GM06990 (cell line): ENCODE measurements at regions not wholly inside any gene's neighbourhood (a gene's known extent, or its start where the extent isn't known, plus 50 kb on each side); places are given as distances from the start of the nearest gene placed in this dataset.

Experiments
- DNase-seq: peaks from one replicate; pipeline ENCODE4 v3.0.0-alpha.2; 2011; ENCODE audit not compliant: insufficient read length; ENCODE audit errors: extremely low read depth
- H3K27me3 ChIP-seq: replicated peaks from 2 replicates; pipeline ENCODE4 v1.6.0; 2011; ENCODE audit warnings: low read length; ENCODE audit not compliant: control insufficient read depth, insufficient read depth
- H3K36me3 ChIP-seq: 2 replicates; pipeline ENCODE4 v1.5.1; 2011; ENCODE audit warnings: low read length; ENCODE audit not compliant: control insufficient read depth, insufficient read depth
- H3K4me3 ChIP-seq: replicated peaks from 2 replicates; pipeline ENCODE4 v1.5.1; 2011; ENCODE audit warnings: low read depth, mild to moderate bottlenecking, control low read depth, low read length
- TF ChIP-seq, protein P1 (sequence below): IDR thresholded peaks from 2 replicates; pipeline ENCODE4 v1.5.1; 2011; ENCODE audit warnings: low read length, control low read depth, mild to moderate bottlenecking, inconsistent platforms; ENCODE audit not compliant: insufficient read depth, poor library complexity, severe bottlenecking

DNA sequence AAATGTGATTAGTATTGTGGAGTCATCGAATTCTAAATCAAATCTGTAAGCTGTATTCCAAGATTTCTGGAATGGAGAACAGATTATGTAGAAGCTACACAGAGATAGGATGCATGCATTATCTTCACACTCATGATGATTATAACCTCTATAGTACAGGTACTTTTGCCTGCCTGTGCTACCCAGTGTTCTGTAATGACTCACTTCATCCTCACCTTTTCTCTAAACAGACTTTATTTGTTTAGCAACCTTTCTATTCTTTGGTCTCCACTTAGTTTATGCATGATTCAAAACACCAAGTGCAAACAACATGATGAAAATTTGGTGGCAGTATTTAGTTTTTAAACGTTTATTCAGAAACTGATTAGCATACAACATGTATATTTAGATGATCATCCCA, 68.4 kb upstream of the PRPS1L1 start:
- DNase-seq = no peak
- Histone ChIP-seq H3K4me3 (no peak overlapping the region), H3K36me3 (no peaks in the 10 kb centered on the region), H3K27me3 (no peaks in the 10 kb centered on the region)
- TF ChIP-seq, protein P1, sequence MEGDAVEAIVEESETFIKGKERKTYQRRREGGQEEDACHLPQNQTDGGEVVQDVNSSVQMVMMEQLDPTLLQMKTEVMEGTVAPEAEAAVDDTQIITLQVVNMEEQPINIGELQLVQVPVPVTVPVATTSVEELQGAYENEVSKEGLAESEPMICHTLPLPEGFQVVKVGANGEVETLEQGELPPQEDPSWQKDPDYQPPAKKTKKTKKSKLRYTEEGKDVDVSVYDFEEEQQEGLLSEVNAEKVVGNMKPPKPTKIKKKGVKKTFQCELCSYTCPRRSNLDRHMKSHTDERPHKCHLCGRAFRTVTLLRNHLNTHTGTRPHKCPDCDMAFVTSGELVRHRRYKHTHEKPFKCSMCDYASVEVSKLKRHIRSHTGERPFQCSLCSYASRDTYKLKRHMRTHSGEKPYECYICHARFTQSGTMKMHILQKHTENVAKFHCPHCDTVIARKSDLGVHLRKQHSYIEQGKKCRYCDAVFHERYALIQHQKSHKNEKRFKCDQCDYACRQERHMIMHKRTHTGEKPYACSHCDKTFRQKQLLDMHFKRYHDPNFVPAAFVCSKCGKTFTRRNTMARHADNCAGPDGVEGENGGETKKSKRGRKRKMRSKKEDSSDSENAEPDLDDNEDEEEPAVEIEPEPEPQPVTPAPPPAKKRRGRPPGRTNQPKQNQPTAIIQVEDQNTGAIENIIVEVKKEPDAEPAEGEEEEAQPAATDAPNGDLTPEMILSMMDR = no peak

DNA sequence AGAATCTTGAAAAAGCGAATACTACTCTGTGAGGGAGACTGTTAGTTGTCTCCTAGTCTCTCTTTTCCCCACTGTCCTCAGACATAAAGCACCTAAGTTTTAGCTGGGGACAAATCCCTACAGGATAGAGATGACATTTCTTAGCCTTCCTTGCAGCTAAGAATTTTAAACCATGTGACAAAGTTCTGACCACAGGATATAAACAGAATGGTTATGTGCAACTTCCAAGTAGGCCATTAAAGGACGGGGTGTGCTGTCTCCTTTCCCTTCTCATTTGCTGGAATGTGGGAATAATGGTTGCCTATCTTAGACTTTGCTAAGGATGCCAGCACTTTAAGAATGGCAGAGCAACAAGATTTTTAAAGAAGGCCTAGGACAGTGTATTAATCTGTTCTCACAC, 74.9 kb upstream of the PRPS1L1 start:
- Histone ChIP-seq H3K27me3 (no peaks in the 10 kb centered on the region), H3K4me3 (no peak overlapping the region), H3K36me3 (no peaks in the 10 kb centered on the region)
- no peak for DNase-seq
- TF ChIP-seq, protein P1 = no peak

DNA sequence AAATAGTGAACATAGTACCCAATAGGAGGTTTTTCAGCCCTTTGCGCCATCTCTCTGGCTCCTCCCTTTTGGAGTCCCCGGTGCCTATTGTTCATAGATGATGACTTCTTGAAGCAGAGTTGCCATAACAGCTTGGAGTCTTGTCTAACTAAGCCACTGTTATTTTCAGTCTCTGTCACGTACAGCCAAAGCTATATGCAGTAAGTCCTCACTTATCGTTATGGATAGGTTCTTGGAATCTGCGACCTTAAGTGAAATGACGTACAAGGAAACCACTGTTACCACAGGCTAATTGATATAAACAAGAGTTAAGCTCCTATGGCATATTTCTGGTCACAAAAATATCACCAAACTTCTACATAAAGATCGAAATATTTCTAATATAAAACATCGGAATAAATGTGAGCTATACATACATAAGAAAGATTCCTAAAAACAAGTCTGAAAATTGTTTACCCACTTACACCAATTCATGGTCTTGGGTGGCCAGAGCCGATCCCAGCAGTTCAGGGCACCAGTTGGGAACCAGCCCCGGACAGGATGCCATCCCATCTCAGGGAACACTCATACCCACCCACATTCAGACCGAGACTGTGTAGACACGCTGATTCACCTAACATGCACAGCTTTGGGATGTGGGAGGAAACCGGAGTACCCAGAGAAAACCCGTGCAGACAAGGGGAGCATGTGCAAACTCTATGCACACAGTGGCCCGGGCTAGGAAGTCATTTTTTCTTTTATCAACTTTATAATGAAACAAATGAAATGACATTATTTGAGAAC, 76.0 kb upstream of the PRPS1L1 start:
- Histone ChIP-seq H3K36me3 (no peaks in the 10 kb centered on the region), H3K27me3 (no peaks in the 10 kb centered on the region), H3K4me3 (no peak overlapping the region)
- no peak for DNase-seq
- TF ChIP-seq, protein P1 = no peak

DNA sequence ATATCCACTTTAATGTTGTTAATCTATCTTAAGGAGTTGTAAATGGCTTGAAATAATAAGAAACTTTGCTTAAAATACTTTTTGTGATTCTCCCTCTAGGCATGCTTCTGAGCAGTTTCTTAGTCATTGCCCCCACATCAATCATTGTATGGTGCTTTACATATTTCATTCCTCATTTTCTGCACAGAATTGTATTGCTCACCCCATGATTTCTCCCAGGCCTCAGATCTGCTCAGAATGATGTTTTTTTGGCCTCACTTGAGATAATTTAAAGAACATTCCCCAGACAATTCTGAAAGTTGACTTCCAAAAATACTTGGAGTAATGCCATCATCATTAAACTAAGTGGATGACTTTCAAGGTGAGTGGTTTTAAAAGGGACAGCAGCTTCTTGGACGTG, 82.1 kb upstream of the PRPS1L1 start:
- DNase-seq = no peak
- no peaks in the 10 kb centered on the region for H3K36me3 ChIP-seq
- H3K27me3 ChIP-seq = no peaks in the 10 kb centered on the region
- no peak overlapping the region for H3K4me3 ChIP-seq
- TF ChIP-seq, protein P1 = no peak

DNA sequence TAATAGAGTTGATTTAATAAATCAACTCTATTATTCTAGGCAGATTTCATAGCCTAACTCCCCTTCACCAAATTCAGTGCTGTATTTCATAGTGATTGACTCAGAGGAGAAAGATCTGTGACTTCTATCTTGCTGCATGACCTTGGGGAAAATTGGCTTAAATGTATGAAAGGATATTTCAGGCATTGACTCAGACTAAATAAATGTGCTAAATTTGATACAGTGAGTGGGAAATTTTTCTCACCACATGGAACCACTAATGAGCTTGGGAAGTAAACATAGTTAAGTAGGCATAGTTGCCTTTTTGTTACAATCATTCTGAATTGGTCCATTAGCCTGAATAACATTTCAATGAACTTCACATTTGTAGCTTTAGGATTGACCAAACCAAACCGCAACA, 89.0 kb upstream of the PRPS1L1 start:
- no peak overlapping the region for H3K4me3 ChIP-seq
- no peaks in the 10 kb centered on the region for H3K36me3 ChIP-seq
- no peak for DNase-seq
- TF ChIP-seq, protein P1 = no peak
- H3K27me3 ChIP-seq = no peaks in the 10 kb centered on the region; the same call in 1 of the 2 replicates
